GM12873 (cell line): ENCODE measurements at regions not wholly inside any gene's neighbourhood (a gene's known extent, or its start where the extent isn't known, plus 50 kb on each side); places are given as distances from the start of the nearest gene placed in this dataset.

ENCODE experiments used
- TF ChIP-seq, protein P1 (sequence below): IDR thresholded peaks from 2 replicates; pipeline ENCODE4 v1.5.1; 2012; ENCODE audit warnings: low read depth, mild to moderate bottlenecking, moderate library complexity, low read length, control low read depth; ENCODE audit not compliant: insufficient read depth; ENCODE audit errors: missing control alignments

DNA sequence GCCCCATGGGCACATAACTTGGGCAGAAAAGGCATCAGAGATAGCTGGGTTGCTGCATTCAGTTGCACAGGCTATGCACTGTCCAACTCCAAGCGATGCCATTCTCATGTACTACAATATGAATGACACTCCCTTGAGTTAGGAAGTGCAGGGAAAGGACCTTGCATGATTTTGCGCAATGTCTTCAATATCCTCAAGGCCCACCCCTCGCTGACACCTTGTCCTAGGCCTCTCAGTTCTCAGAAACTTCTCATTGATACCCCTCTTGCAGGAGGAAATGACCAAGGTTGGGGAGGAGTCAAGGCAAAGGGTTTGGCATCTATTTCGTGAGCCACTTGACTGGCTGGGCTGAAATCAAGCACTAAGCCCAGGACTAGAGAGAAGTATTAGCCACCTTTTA, 70.4 kb downstream of the ARL6IP4 start:
- TF ChIP-seq, protein P1, sequence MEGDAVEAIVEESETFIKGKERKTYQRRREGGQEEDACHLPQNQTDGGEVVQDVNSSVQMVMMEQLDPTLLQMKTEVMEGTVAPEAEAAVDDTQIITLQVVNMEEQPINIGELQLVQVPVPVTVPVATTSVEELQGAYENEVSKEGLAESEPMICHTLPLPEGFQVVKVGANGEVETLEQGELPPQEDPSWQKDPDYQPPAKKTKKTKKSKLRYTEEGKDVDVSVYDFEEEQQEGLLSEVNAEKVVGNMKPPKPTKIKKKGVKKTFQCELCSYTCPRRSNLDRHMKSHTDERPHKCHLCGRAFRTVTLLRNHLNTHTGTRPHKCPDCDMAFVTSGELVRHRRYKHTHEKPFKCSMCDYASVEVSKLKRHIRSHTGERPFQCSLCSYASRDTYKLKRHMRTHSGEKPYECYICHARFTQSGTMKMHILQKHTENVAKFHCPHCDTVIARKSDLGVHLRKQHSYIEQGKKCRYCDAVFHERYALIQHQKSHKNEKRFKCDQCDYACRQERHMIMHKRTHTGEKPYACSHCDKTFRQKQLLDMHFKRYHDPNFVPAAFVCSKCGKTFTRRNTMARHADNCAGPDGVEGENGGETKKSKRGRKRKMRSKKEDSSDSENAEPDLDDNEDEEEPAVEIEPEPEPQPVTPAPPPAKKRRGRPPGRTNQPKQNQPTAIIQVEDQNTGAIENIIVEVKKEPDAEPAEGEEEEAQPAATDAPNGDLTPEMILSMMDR: no peak

DNA sequence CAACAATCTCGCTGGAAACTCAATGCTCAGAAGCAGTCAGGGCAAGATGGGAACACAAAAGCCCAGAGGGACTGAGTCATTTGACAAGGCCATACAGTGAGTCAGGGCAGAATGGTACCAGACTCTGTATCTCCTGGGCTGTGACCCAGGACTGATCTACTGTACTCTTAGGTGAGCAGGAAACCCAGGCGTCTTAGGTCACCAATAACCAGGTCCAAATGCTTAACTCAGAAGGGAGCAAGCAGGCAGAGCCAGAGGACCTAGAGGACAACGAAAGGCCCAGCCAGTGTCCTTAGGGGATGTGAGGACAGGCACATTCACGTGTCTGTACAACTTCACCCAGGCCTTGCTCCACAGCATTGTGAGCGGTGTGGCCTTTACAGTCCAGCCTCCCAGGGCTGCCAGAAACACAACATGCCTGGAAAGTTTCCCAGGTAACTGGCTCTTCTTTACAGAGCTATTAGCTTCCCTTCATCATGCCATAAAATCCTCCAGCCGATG, 69.9 kb downstream of the ARL6IP4 start:
- TF ChIP-seq, protein P1: no peak

DNA sequence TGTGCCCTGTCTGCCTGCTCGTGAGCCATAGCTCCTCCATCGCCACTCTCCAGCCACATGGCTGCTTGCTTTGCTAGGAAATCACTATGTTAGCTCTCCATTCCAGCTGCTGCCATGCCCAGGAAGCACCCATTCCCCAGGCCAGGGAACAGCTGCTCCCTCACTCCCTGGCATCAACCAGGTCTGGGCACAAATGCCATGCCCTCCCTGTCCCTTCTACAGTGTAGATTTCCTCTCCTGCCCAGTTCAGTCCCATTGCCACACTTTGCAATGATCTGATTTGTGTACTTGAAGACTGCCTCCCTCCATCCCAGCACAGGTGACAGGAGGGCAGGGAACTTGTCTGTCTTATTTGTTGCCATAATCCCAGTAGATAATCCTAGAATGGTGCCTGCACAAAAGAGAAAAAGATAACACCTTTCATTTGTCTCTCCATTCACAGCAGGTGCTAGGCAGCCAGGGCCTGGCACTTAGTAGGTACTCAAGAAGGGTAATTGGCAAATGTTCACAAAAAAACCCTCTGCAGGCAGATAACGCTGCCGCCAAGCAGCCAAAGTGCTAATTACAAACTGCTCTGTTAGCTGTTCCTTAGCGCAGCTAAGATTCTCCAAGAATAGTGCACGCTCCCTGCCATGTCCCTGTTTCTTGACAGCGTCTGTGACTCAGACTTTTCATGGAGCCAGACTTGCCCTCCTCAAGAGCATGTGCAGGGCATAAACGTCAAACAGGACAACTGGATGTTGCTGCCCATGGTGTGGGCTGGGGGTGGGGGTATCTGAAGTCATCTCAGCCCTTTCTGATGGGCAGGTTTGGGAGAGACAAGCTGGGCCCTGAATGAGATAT, 69.1 kb downstream of the ARL6IP4 start:
- TF ChIP-seq, protein P1: no peak

DNA sequence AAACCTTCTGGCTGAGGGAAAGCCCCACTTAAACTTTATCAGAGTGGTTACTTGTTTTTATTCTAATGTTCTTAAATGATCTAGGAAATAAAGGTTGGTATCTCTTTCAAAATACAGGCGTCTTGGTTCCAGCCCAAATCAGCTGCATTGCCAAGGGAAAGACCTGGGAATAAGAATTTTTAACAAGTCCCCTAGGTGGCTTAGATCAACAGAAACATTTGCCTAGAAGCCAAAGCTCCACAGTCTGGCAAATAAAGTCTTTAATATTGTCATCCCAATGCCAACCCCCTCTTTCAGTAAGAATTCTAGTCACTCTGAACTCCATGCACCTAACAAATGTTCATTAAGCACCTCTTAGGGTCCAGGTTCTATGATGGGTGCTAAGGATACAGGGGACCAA, 66.8 kb downstream of the ARL6IP4 start:
- TF ChIP-seq, protein P1: no peak

DNA sequence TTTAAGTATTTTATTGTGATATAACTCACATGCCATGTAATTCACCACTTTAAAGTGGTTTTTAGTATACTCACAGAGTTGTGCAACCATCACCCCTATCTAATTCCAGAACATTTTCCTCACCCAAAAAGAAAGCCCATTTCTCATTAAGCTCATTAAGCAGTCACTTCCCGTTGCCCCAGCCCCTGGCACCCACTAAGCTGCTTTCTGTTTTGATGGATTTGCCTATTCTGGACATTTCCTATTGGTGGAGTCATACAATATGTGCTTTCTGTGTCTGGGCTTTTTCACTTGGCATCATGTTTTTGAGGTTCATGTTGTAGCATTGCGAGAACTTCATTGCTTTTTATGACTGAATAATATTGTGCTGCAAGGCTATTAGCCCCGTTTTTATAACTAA, 66.0 kb downstream of the ARL6IP4 start:
- TF ChIP-seq, protein P1: no peak

DNA sequence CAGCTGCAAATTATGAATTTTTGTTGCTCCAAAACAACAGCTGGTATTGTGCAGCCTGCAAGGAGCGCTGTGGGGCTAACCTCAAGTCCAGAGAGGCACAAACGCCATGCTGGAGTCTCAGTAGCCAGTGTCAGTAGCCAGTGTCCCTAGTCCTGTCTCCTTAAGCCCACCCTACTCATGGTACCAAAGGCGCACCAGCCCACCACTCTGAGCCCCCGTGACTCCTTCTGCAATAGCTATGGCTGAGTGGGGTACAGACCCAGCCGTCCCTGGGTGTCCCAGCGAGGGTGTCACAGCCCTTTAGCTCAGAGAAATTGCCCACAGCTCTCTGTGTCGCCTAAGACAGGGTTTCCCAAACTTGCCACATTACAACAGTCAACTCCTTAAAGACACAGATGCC, 65.2 kb downstream of the ARL6IP4 start:
- TF ChIP-seq, protein P1: no peak

DNA sequence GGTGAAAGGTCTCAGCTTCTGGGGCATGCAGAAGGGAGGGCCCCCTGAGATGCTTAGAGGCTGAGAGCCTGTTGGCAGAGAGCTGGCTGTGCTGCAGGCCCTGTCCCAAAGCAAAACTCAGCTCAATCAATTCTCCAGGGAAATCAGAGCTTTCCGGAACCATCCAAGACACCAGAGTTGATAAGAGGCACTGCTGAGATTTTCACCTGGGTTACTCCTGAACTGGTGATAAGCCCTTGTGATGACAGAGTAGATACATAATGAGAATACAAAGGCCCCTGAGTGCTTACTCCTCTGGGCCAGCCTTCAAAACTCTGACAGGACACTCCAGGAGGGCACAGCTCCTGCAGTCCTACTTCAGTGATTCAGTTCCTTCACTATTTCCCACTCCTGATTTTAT, 63.9 kb downstream of the ARL6IP4 start:
- TF ChIP-seq, protein P1: no peak
